ENCODE measurements at regions not wholly inside any gene's neighbourhood (a gene's known extent, or its start where the extent isn't known, plus 50 kb on each side); places are given as distances from the start of the nearest gene placed in this dataset.

DNA sequence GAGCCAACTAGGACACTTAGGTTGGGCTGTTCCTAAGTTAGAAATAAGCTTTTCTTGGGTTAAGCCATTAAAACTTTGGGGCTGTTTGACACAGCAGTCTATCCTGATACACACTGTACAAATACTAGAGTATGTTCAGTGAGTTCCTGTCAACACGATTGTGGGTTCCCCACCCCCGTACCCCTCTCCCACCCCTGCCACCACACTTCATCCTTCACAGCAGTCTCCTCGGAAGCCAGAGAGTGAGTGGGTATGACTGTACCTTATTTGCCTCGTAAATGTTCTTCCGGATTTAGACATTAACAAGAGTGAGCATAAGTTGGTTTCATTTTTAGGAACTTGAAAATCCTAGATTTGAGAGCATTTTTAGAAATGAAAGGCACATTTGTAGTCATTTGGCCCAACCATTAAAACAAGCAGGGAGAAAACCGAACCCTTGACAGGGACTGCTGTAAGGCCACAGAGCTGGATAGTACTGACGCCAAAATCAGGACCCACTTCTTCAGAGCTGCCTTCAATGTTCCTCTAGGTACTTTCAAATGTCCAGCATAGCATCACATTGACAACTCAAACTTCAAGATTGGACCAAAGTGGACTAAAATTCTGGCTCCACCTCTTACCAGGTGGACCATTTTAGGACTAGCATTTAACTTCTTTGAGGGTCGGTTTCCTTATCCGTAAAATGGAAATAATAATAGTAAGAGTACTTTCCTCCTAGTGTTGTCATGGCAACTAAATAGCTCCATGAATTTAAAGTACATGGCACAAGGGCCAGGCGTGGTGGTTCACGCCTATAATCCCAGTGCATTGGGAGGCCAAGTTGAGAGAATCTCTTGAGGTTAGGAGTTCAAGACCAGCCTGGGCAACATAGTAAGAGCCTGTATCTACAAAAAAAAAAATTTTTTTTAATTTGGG is 166.3 kb upstream of the SERTAD2 start:
- TF ChIP-seq, protein P1, sequence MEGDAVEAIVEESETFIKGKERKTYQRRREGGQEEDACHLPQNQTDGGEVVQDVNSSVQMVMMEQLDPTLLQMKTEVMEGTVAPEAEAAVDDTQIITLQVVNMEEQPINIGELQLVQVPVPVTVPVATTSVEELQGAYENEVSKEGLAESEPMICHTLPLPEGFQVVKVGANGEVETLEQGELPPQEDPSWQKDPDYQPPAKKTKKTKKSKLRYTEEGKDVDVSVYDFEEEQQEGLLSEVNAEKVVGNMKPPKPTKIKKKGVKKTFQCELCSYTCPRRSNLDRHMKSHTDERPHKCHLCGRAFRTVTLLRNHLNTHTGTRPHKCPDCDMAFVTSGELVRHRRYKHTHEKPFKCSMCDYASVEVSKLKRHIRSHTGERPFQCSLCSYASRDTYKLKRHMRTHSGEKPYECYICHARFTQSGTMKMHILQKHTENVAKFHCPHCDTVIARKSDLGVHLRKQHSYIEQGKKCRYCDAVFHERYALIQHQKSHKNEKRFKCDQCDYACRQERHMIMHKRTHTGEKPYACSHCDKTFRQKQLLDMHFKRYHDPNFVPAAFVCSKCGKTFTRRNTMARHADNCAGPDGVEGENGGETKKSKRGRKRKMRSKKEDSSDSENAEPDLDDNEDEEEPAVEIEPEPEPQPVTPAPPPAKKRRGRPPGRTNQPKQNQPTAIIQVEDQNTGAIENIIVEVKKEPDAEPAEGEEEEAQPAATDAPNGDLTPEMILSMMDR (IDR thresholded peaks at IDR 0.05): no peak
- TF ChIP-seq POLR2A (IDR thresholded peaks at IDR 0.05): no peak
